HG03139 (cell line): ENCODE measurements at regions not wholly inside any gene's neighbourhood (a gene's known extent, or its start where the extent isn't known, plus 50 kb on each side); places are given as distances from the start of the nearest gene placed in this dataset.

ENCODE experiments used
- ATAC-seq: cut with Tn5 transposase; IDR thresholded peaks from one replicate; pipeline ENCODE4 v1.9.1; 2021; ENCODE audit not compliant: unreplicated experiment

DNA sequence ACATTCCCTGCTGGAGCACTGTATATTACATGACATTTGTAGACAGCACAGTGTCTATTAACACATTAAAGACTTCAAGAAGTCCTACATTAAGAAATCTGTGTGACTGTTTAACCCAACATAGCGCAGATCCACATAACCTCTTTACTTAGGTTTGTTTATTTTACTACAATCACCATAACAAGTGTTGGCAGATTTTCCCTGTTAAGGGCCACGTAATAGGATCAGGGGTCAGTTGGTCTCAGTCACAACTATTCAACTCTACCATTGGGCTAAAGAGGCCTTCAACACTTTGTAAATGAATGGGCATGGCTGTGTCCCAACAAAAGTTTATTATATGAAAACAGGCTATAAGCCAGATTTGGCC lies 51.3 kb upstream of the ADORA2B start:
- no peak for ATAC-seq

DNA sequence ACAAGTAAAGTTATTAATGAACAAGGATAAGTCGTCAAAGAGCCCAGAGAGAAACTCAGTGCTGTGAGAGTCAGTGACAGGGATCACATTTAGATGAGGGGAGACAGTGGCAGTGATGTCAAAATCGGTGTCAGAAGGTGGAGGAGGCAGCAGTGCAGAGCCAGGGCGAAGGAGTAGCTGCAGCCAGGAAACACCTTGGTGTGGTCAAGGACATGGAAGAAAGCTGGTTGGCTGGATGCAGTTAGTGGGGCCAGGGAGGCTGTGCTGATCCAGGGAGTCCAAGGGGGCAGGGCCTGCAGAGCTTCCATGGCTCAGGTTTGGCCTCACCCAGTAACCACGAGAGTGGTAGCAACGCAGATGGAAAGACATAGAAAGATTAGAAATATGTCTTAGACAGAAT lies 50.7 kb upstream of the ADORA2B start:
- ATAC-seq = no peak

- no peak for ATAC-seq
These were observed 49.8 kb upstream of the ADORA2B start for GRCh38 chr17:15894913-15895658.
